HG02943 (cell line): ENCODE measurements at regions not wholly inside any gene's neighbourhood (a gene's known extent, or its start where the extent isn't known, plus 50 kb on each side); places are given as distances from the start of the nearest gene placed in this dataset.
"Not testable (repeated sequence)": the region's sequence is repeated elsewhere in the genome, so short reads cannot be mapped to it uniquely, and the experiment has no call there.

Source experiments
- ATAC-seq: cut with Tn5 transposase; IDR thresholded peaks from one replicate; pipeline ENCODE4 v1.9.1; 2021; ENCODE audit warnings: mild to moderate bottlenecking, low read depth, moderate library complexity; ENCODE audit not compliant: unreplicated experiment

- ATAC-seq: no peak
Observed at GRCh38 chr10:121355161-121355560, 243.1 kb downstream of the FGFR2 start.

DNA sequence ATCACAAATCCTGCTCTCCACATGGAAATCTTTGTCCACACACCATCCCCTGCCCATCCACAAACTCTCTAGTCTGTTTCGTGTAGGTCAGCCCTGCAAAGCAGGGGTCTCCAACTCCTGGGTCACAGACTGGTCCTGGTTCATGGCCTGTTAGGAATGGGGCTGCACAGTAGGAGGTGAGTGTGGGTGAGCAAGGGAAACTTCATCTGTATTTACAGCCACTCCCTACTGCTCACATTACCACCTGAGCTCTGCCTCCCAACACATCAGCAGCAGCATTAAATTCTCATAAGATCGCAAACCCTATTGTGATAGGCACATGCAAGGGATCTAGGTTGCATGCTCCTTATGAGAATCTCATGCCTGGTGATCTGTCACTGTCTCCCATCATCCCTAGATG, 242.1 kb downstream of the FGFR2 start:
- ATAC-seq: no peak

DNA sequence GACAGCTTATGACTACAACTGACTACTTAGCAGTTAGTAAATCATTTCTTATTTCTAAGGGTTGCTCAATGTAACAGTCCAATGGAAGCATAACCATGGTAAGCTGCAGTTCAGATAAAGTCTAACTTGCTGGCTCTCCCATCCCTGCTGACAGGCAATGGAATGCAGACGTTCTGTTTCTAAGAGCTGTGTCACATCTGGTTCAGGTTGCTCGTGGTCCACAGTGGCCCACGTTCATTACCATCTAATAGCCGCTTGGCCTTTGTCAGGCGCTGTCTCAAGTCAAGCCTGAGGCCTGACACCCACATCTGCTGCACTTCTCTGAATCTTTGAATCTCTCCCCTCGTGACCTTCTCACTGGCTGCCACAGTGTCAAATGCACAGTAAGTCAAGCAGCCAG, 240.8 kb downstream of the FGFR2 start:
- ATAC-seq: no peak

GRCh38 chr10:121362026-121362425, 236.2 kb downstream of the FGFR2 start:
- no peak for ATAC-seq

- no peak for ATAC-seq
Observed at GRCh38 chr10:121365566-121365965, 232.7 kb downstream of the FGFR2 start.

GRCh38 chr10:121368347-121369025, 229.8 kb downstream of the FGFR2 start:
- no peak for ATAC-seq

GRCh38 chr10:121369616-121370015, 228.6 kb downstream of the FGFR2 start:
- no peak for ATAC-seq

DNA sequence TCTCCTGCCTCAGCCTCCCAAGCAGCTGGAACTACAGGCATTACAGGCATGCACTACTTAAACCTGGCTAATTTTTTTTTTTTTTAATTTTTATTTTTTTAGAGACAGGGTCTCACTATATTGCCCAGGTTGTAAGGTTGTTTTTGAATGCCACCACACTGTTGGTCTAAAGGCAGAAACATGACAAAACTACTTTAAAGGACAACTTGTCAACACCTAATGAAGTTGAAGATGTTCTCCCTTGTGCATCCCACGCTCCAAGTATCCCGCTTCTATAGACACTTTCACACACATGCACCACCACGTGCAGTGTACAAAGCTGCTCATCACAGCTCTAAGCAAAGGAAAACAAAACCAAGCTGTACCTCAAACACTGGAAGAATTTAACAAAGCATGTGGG, 226.4 kb downstream of the FGFR2 start:
- no peak for ATAC-seq

DNA sequence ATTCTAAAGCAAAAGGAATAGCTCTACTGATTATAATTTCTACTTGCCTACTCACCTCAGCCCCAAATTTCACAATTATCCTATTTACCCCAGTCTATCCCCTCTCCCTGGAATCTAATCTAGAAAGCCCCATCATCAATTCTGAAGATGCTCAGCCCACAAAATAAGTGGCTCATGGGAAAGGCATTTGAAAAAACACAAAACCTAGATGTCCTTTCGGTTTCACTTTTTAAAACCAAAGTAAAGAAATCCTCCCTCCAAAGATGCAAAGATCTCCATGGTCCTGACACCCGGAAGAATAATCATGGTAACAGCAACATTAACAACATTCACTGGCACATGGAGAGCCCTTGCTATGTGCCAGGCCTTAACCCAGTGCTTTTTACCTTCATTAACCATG, 224.8 kb downstream of the FGFR2 start:
- ATAC-seq: no peak

DNA sequence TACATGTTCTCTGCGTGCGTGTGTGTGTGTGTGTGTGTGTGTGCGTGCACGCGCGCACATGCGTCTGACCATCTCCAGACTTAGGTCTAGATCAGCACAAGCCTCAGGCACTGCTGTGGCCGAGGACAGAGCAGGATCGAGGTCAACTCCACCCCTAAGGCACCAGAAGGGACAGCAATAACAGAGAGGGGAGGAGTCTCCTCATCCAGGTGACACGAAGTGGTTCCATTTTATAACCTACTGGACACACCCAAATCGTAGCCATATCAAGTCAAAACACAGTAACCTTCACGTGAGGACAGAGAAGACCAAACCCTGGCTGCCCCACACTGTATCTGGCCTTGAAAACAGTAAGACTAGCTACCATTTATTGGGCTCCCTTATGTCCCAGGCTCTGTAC, 224.1 kb downstream of the FGFR2 start:
- no peak for ATAC-seq

- ATAC-seq: no peak
Observed at GRCh38 chr10:121375172-121375571, 223.1 kb downstream of the FGFR2 start.

DNA sequence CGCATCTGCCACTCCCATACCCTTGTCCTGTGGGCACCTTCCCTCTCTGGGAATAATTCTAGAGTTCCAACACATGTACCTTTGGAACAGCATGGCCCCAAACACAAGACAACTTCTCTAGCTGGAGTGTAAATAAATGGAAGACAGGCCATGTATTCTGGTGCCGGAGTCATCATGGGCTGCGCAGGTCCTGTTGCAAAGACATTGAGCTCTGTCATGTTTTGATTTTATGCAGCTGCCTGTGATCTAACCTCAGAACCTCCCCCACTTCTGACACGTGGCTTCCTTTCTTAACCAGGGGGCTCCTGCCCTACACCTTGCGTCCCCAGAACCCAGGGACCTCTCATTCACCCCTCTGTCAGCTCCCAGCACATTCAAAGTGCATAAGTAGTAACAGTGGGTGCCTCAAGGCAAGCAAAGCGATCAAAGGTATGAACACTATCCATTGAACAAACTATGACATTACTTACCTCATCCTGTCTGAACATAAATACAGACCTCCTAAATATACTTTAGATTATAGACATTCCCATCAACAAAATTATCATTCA, 219.9 kb downstream of the FGFR2 start:
- no peak for ATAC-seq

DNA sequence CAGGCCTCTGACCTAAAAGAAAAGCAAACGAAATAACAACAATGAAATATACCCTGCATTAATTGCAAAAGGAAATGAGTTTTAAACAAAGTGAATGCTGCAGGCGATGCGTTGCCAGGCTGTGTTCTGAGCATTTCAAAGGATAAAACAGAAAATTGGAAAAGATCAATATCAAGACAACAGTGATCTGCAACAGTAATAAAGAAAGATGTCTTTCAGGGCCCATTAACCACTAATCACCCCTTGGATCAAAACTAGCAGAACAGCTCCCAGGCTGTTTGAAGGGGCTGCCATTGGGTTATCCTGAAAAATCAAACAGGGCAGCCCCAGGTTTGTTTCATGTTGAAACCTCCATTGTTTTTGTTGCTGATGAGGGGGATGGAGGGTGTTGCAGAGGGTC, 219.2 kb downstream of the FGFR2 start:
- ATAC-seq: no peak

- no peak for ATAC-seq
Observed at GRCh38 chr10:121380211-121380610, 218.0 kb downstream of the FGFR2 start.

DNA sequence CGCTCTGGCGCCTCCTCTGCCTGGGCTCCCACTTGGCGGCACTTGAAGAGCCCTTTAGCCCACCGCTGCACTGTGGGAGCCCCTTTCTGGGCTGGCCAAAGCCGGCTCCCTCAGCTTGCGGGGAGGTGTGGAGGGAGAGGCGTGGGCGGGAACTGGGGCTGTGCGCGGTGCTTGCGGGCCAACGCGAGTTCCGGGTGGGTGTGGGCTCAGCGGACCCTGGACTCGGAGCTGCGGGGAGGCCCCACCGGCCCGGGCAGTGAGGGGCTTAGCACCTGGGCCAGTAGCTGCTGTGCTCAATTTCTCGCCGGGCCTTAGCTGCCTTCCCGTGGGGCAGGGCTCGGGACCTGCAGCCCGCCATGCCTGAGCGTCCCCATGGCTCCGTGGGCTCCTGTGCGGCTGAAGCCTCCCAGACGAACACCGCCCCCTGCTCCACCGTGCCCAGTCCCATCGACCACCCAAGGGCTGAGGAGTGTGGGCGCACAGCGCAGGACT, 216.2 kb downstream of the FGFR2 start:
- not testable (repeated sequence) for ATAC-seq

DNA sequence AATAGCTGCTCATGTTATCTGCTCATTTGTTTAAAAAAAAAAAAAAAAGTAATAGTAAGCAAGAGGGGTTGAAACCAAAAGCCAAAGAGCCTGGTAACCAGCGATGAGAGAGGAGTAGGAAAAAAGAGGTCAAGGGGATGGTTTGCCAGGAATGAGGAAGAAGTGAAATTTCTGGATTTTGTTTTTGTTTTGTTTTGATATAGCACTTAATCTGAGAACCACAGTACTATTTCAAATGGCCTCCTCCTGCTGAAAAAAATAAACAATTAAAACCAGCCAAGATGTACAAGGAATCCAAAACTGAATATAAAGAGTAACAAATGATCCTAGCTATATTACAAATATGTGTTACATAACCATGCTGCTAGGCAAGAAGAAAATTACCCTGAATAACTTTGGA, 213.1 kb downstream of the FGFR2 start:
- ATAC-seq: no peak

GRCh38 chr10:121392657-121393056, 205.6 kb downstream of the FGFR2 start:
- no peak for ATAC-seq

DNA sequence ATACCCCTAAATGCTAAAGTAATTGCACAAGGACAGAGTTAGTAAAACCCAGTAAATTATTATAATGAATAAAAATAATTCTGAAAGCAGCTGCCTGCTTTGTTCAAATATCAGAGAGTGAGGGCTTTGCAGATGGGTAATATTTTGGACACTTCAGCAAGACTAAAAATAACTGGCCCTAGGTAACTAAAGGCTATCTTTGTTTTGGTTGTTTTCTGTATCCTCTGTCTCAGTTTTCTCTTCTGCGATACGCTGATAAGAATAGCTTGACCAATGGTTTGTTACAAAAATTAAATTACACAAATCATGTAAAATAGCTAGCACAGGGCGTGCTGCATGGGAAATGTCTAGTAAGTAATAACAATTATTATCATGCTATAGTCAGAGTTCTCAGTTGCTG, 204.7 kb downstream of the FGFR2 start:
- ATAC-seq: no peak

DNA sequence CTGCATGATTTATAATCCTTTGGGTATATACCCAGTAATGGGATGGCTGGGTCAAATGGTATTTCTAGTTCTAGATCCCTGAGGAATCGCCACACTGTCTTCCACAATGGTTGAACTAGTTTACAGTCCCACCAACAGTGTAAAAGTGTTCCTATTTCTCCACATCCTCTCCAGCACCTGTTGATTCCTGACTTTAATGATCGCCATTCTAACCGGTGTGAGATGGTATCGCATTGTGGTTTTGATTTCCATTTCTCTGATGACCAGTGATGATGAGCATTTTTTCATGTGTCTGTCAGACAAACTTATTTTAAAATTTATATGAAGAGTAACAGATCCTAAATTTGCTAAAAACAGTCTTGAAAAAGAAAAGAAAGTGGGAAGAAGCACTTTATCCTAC, 197.7 kb downstream of the FGFR2 start:
- ATAC-seq: not testable (repeated sequence)

- no peak for ATAC-seq
Observed at GRCh38 chr10:121403527-121403926, 194.7 kb downstream of the FGFR2 start.

DNA sequence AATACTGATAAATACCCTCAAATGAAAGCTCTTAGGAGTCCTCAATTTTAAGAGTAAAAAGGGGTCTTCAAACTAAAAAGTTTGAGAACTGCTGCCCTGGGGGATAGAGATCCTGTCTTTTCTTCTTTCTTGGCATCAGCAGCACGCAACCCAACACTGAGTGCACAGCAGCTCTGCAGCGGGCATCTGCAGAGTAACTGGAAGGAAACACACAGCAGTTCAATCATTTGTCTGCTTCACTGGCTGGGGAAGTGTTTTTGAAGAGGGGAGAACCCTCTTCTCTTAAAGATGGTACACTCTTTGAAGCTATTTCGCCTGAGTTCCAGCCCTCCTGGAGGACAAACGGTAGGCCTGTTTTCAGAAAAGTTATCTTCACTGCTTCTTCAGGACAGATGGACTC, 193.6 kb downstream of the FGFR2 start:
- no peak for ATAC-seq

DNA sequence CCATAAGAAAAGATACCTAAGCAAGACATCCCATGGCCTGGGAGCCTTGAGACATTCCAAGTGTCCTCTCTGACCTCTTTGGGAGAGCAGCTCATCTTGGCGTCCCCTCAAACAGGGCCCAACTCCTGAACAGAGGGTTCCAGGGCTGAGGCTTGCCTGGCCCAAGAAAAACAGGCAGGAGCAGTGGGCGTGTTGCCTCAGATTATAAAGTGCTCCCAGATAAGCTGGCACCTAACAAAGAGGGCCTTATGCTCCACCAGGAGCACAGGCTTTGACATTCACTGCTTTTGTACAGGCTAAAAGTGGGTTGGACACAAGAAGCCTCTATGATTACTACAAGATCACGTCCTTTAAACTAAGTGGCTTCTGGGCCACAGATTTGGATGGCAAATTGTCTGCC, 193.1 kb downstream of the FGFR2 start:
- ATAC-seq: no peak
